K562 (cell line): ENCODE measurements at regions not wholly inside any gene's neighbourhood (a gene's known extent, or its start where the extent isn't known, plus 50 kb on each side); places are given as distances from the start of the nearest gene placed in this dataset.

Experiments used
- ATAC-seq: fragments of 200-7000 bp; cut with Tn5 transposase; 3 replicates; pipeline ENCODE4 v1.9.1; 2020; ENCODE audit warnings: moderate library complexity
- BruUV-seq: library from RNA; stranded (reverse); fragments of 400-500 nt; replicated peaks from 2 replicates; lab custom pipeline; 2021; lab: Mats Ljungman, UMichigan
- CTCF ChIA-PET: fragments of 300-600 bp; formaldehyde crosslinking; extraction: SDS; loops from one replicate; lab custom pipeline; 2021; ENCODE audit warnings: low intra/inter-chr PET ratio; lab: Yijun Ruan, JAX
- POLR2A ChIA-PET: fragments of 300-600, 350-650 bp; sonication (Branson Sonifier 250); formaldehyde crosslinking; extraction: SDS; loops from one replicate; lab custom pipeline; 2021; ENCODE audit warnings: antibody characterized with exemption, inconsistent platforms; lab: Yijun Ruan, JAX
- DNase-seq, 4 experiments: peaks; one replicate each; pipeline versions ENCODE4 v3.0.0 to v3.0.0-alpha.2; 2011 to 2018; ENCODE audit warnings: low spot score in 3 of 4, mixed read lengths in 3 of 4; ENCODE audit errors: extremely low read depth in 1 of 4
- FAIRE-seq: peaks from 2 replicates; lab custom pipeline; 2011; peaks lifted over from hg19 to GRCh38; lab: Jason Lieb, UNC
- H2AFZ ChIP-seq: 2 replicates; pipeline ENCODE4 v1.6.0; 2011; ENCODE audit warnings: low read depth, low read length, control low read depth, inconsistent platforms
- H3K27ac ChIP-seq: fragments of 200-600 bp; 3 replicates; pipeline ENCODE4 v1.8.0; 2011; ENCODE audit warnings: low read depth, mild to moderate bottlenecking, control low read depth, inconsistent platforms, low read length, moderate library complexity, mixed read lengths; ENCODE audit errors: extremely low read depth
- H3K27me3 ChIP-seq, 2 experiments: fragments of 300-600 bp in 1 of 2; 2 replicates in 1 of 2; 3 replicates in 1 of 2; pipeline versions ENCODE4 v1.6.0 to v1.8.0; 2011; ENCODE audit warnings: inconsistent platforms in 2 of 2, low read length in 2 of 2, mild to moderate bottlenecking in 1 of 2, mixed read lengths in 1 of 2, moderate library complexity in 1 of 2; ENCODE audit not compliant: control insufficient read depth in 2 of 2, insufficient read depth in 2 of 2
- H3K36me3 ChIP-seq: fragments of 300-600 bp; 3 replicates; pipeline ENCODE4 v1.8.0; 2011; ENCODE audit warnings: mild to moderate bottlenecking, low read length, inconsistent platforms; ENCODE audit not compliant: control insufficient read depth, insufficient read depth
- H3K4me1 ChIP-seq, 2 experiments: fragments of 200-600 bp in 1 of 2; replicated peaks in 1 of 2; 2 replicates in 1 of 2; 3 replicates in 1 of 2; pipeline versions ENCODE4 v1.5.1 to v1.8.0; 2011; ENCODE audit warnings: inconsistent platforms in 2 of 2, low read length in 2 of 2, mild to moderate bottlenecking in 1 of 2, mixed read lengths in 1 of 2, moderate library complexity in 1 of 2; ENCODE audit not compliant: control insufficient read depth in 2 of 2, insufficient read depth in 2 of 2
- H3K4me2 ChIP-seq: 2 replicates; pipeline ENCODE4 v1.6.1; 2011; ENCODE audit warnings: low read length, control low read depth, inconsistent platforms, mixed read lengths; ENCODE audit not compliant: insufficient read depth
- H3K4me3 ChIP-seq: fragments of 200-600 bp; sonication (generic), shearing (Covaris generic); 2 replicates; pipeline ENCODE4 v1.5.1; 2016; ENCODE audit warnings: control low read depth, inconsistent platforms
- H3K79me2 ChIP-seq: fragments of 200-600 bp; 3 replicates; pipeline ENCODE4 v1.8.0; 2011; ENCODE audit warnings: low read length, inconsistent platforms; ENCODE audit not compliant: control insufficient read depth, insufficient read depth
- H3K9ac ChIP-seq, 2 experiments: 2 replicates each; pipeline versions ENCODE4 v1.6.0 to v1.6.1; 2011; ENCODE audit warnings: low read depth in 2 of 2, low read length in 2 of 2, control low read depth in 1 of 2, inconsistent platforms in 1 of 2, mild to moderate bottlenecking in 1 of 2, mixed read lengths in 1 of 2; ENCODE audit not compliant: insufficient read depth in 1 of 2
- H3K9me1 ChIP-seq: one replicate; pipeline ENCODE4 v1.6.0; 2011; ENCODE audit warnings: inconsistent platforms, mild to moderate bottlenecking, low read length, moderate library complexity; ENCODE audit not compliant: control insufficient read depth, insufficient read depth
- H3K9me3 ChIP-seq: replicated peaks from 2 replicates; pipeline ENCODE4 v1.5.1; 2011; ENCODE audit warnings: low read depth, low read length, inconsistent platforms; ENCODE audit not compliant: control insufficient read depth, insufficient read depth
- H4K20me1 ChIP-seq: replicated peaks from 2 replicates; pipeline ENCODE4 v1.6.1; 2011; ENCODE audit warnings: low read length, inconsistent platforms, mixed read lengths; ENCODE audit not compliant: control insufficient read depth, insufficient read depth
- CBX5 ChIP-seq: IDR thresholded peaks from 2 replicates; pipeline ENCODE4 v1.6.1; 2014; ENCODE audit warnings: low read depth, borderline replicate concordance
- E2F3 ChIP-seq: fragments of 250-450 bp; sonication (Bioruptor Pico); IDR thresholded peaks from 2 replicates; pipeline ENCODE4 v1.4.0; 2020; ENCODE audit warnings: mild to moderate bottlenecking
- ESRRB ChIP-seq: fragments of 250-450 bp; sonication (Bioruptor Pico); IDR thresholded peaks from 2 replicates; pipeline ENCODE4 v1.5.0; 2020; ENCODE audit warnings: mild to moderate bottlenecking, moderate library complexity, borderline replicate concordance
- ETV5 ChIP-seq: sonication (generic); formaldehyde crosslinking; IDR thresholded peaks from 2 replicates; pipeline ENCODE4 v1.4.0; 2020; ENCODE audit warnings: low read depth, mild to moderate bottlenecking, missing genetic modification reagents
- HDAC3 ChIP-seq: fragments of 450-650 bp; IDR thresholded peaks from 2 replicates; pipeline ENCODE4 v1.6.1; 2018; ENCODE audit warnings: borderline replicate concordance, mild to moderate bottlenecking, moderate library complexity; ENCODE audit not compliant: partially characterized antibody
- HINFP ChIP-seq: fragments of 450-650 bp; conservative IDR thresholded peaks from 2 replicates; pipeline ENCODE4 v1.6.1; 2016; ENCODE audit warnings: missing genetic modification characterization, low read depth, mild to moderate bottlenecking, control low read depth, missing compliant biosample characterization
- NR1H2 ChIP-seq: sonication (generic); formaldehyde crosslinking; IDR thresholded peaks from 2 replicates; pipeline ENCODE4 v1.4.0; 2020; ENCODE audit warnings: mild to moderate bottlenecking, missing genetic modification reagents
- PKNOX1 ChIP-seq: fragments of 450-650 bp; IDR thresholded peaks from 2 replicates; pipeline ENCODE4 v1.6.1; 2016
- PRPF4 ChIP-seq: fragments of 200-400 bp; formaldehyde crosslinking; IDR thresholded peaks from one replicate; pipeline ENCODE4 v1.6.1; 2017; ENCODE audit warnings: low read length, low read depth, mild to moderate bottlenecking; ENCODE audit not compliant: insufficient read depth, poor library complexity, severe bottlenecking
- SMC3 ChIP-seq: conservative IDR thresholded peaks from 2 replicates; pipeline ENCODE4 v1.6.1; 2011; ENCODE audit warnings: low read depth, low read length, improper control_type of control experiment; ENCODE audit not compliant: insufficient read depth
- SNAPC5 ChIP-seq: fragments of 250-450 bp; sonication (Bioruptor Pico); IDR thresholded peaks from 2 replicates; pipeline ENCODE4 v1.8.0; 2021; ENCODE audit warnings: moderate library complexity, mild to moderate bottlenecking, inconsistent platforms
- SNRNP70 ChIP-seq: fragments of 200-400 bp; formaldehyde crosslinking; optimal IDR thresholded peaks from 2 replicates; pipeline ENCODE3; 2017; ENCODE audit warnings: low read depth, low read length
- TRIM24 ChIP-seq, 2 experiments: fragments of 450-650 bp; IDR thresholded peaks; 2 replicates each; pipeline ENCODE4 v1.6.1; 2016
- XRCC4 ChIP-seq: IDR thresholded peaks from one replicate; pipeline ENCODE4 v1.6.1; 2011; ENCODE audit not compliant: insufficient read depth, insufficient read length; ENCODE audit errors: extremely low read depth
- ZBED1 ChIP-seq: IDR thresholded peaks from 2 replicates; pipeline ENCODE4 v1.6.1; 2014
- ZBTB12 ChIP-seq: fragments of 250-450 bp; sonication (Bioruptor Pico); IDR thresholded peaks from 2 replicates; pipeline ENCODE4 v1.4.0; 2020
- ZFX ChIP-seq: sonication (generic); formaldehyde crosslinking; IDR thresholded peaks from 2 replicates; pipeline ENCODE4 v1.8.0; 2022; ENCODE audit warnings: mild to moderate bottlenecking, missing genetic modification reagents, moderate library complexity
- ZNF444 ChIP-seq: fragments of 250-450 bp; sonication (Bioruptor Pico); IDR thresholded peaks from 2 replicates; pipeline ENCODE4 v1.4.0; 2020; ENCODE audit warnings: mild to moderate bottlenecking, moderate library complexity
- ZNF507 ChIP-seq: conservative IDR thresholded peaks from 2 replicates; pipeline ENCODE4 v1.6.1; 2017; ENCODE audit warnings: missing genetic modification characterization, missing compliant biosample characterization
- ZNF695 ChIP-seq: fragments of 450-650 bp; formaldehyde crosslinking; IDR thresholded peaks from 2 replicates; pipeline ENCODE4 v1.4.0; 2020; ENCODE audit warnings: mild to moderate bottlenecking, moderate library complexity
- WGBS: fragments of 100-300 bp; shearing (Covaris generic); methylation state at CpG from one replicate; pipeline ENCODE4 v1.1.6; 2016; ENCODE audit warnings: low coverage, mixed read lengths; ENCODE audit not compliant: insufficient coverage; ENCODE audit errors: missing lambda C conversion rate; 5-methylcytosine and 5-hydroxymethylcytosine counted together
- in situ Hi-C: fragments of 300-500 bp; cut with MboI; formaldehyde crosslinking; loops from 4 replicates; pipeline ENCODE4 v1.15.0; 2018; ENCODE audit warnings: inconsistent platforms, mixed read lengths
- intact Hi-C: fragments of 100-400 bp; cut with micrococcal nuclease; formaldehyde crosslinking; loops from 2 replicates; pipeline ENCODE4 v1.14.2; 2022

GRCh38 chr4:189660722-189661360, 279.8 kb upstream of the FRG1 start:
- Histone ChIP-seq H3K9me1 (no peaks in the 10 kb centered on the region), H3K9ac (no peak overlapping the region), H4K20me1 (no peaks in the 10 kb centered on the region), H3K9me3 (no peaks in the 10 kb centered on the region), H3K4me2 (no peak overlapping the region), H3K27me3 (no peaks in the 10 kb centered on the region), H3K79me2 (no peaks in the 10 kb centered on the region), H3K4me3 (no peak overlapping the region), H3K27ac (no peak overlapping the region), H3K36me3 (no peaks in the 10 kb centered on the region), H3K4me1 (no peaks in the 10 kb centered on the region), H2AFZ (no peak overlapping the region)
- no peak for TF ChIP-seq PRPF4
- TF ChIP-seq ZNF444 (CRISPR knock-in tag) = no peak
- TF ChIP-seq SNAPC5 (CRISPR knock-in tag) = no peak
- no peak for TF ChIP-seq XRCC4
- no peak for TF ChIP-seq PKNOX1
- TF ChIP-seq NR1H2 (CRISPR knock-in tag) = no peak
- no peak for TF ChIP-seq ETV5 (CRISPR knock-in tag)
- no peak for TF ChIP-seq TRIM24 (IDR thresholded peaks at IDR 0.05)
- TF ChIP-seq SMC3 = no peak
- TF ChIP-seq ZBTB12 (CRISPR knock-in tag) = no peak
- TF ChIP-seq ZFX = no peak
- no peak for TF ChIP-seq E2F3
- no peak for TF ChIP-seq CBX5
- no peak for TF ChIP-seq HINFP
- TF ChIP-seq ESRRB = no peak
- no peak for TF ChIP-seq HDAC3
- TF ChIP-seq ZNF695 (CRISPR knock-in tag) = no peak
- no peak for TF ChIP-seq SNRNP70
- no peak for TF ChIP-seq ZNF507 (tag)
- TF ChIP-seq ZBED1 = no peak
- ChIA-PET CTCF (no interaction called here), POLR2A (no interaction called here)
- under 1% methylated on average over 11 of the region's 16 CpGs for WGBS
- in situ Hi-C loops (no loop called here), intact Hi-C loops (no loop called here)
- FAIRE-seq = no peak
- no peak for DNase-seq
- ATAC-seq = no peak
- BruUV-seq = no TSS peak
